Cardiac muscle cell (in vitro differentiated cells and primary cell): ENCODE measurements at regions not wholly inside any gene's neighbourhood (a gene's known extent, or its start where the extent isn't known, plus 50 kb on each side); places are given as distances from the start of the nearest gene placed in this dataset.

ENCODE experiments used
- DNase-seq, 2 donors: peaks; one replicate each; pipeline versions ENCODE4 v3.0.0 to v3.0.0-alpha.2; 2010 to 2017; ENCODE audit warnings: low read depth in 1 of 2, low spot score in 1 of 2
- H3K27ac ChIP-seq: fragments of 200-600 bp; sonication (generic); 2 replicates; pipeline ENCODE4 v1.5.1; 2016
- H3K27me3 ChIP-seq: fragments of 200-600 bp; sonication (generic); 2 replicates; pipeline ENCODE4 v1.6.0; 2016; ENCODE audit warnings: control low read depth
- H3K36me3 ChIP-seq: fragments of 200-600 bp; sonication (generic); 2 replicates; pipeline ENCODE4 v1.5.1; 2016; ENCODE audit warnings: control low read depth
- H3K4me1 ChIP-seq: fragments of 200-600 bp; sonication (generic); 2 replicates; pipeline ENCODE4 v1.8.1; 2017; ENCODE audit warnings: low read depth, mild to moderate bottlenecking, mixed run types
- H3K4me3 ChIP-seq: fragments of 200-600 bp; sonication (generic); 2 replicates; pipeline ENCODE4 v1.5.1; 2016; ENCODE audit warnings: mild to moderate bottlenecking
- H3K9me3 ChIP-seq: fragments of 200-600 bp; sonication (generic); 2 replicates; pipeline ENCODE4 v1.5.1; 2017; ENCODE audit warnings: low read depth, mild to moderate bottlenecking, control low read depth
- CTCF ChIP-seq: IDR thresholded peaks from 2 replicates; pipeline ENCODE4 v1.5.1; 2012; ENCODE audit warnings: low read depth, mild to moderate bottlenecking, low read length

GRCh38 chr10:128777342-128777741 lies 651.1 kb upstream of the MKI67 start:
- H3K27ac ChIP-seq: no peak overlapping the region
- H3K4me3 ChIP-seq: no peak overlapping the region
- H3K9me3 ChIP-seq: no peaks in the 10 kb centered on the region
- H3K27me3 ChIP-seq: no peaks in the 10 kb centered on the region
- TF ChIP-seq CTCF: no peak
- no peaks in the 10 kb centered on the region for H3K36me3 ChIP-seq
- DNase-seq: no peak
- no peaks in the 10 kb centered on the region for H3K4me1 ChIP-seq

- H3K4me3 ChIP-seq: no peak overlapping the region
- H3K9me3 ChIP-seq: no peaks in the 10 kb centered on the region
- no peak for DNase-seq
- no peaks in the 10 kb centered on the region for H3K27me3 ChIP-seq
- no peak overlapping the region for H3K27ac ChIP-seq
- H3K4me1 ChIP-seq: no peaks in the 10 kb centered on the region
- H3K36me3 ChIP-seq: no peaks in the 10 kb centered on the region
- no peak for TF ChIP-seq CTCF
Observed at GRCh38 chr10:128779416-128779815, 653.2 kb upstream of the MKI67 start.

GRCh38 chr10:128780156-128780761 lies 654.0 kb upstream of the MKI67 start:
- no peak for DNase-seq
- H3K9me3 ChIP-seq: no peaks in the 10 kb centered on the region
- H3K36me3 ChIP-seq: no peaks in the 10 kb centered on the region
- H3K4me1 ChIP-seq: no peaks in the 10 kb centered on the region
- TF ChIP-seq CTCF: no peak
- H3K4me3 ChIP-seq: no peak overlapping the region
- H3K27me3 ChIP-seq: no peaks in the 10 kb centered on the region
- no peak overlapping the region for H3K27ac ChIP-seq

GRCh38 chr10:128781637-128782036 lies 655.4 kb upstream of the MKI67 start:
- H3K27me3 ChIP-seq: no peaks in the 10 kb centered on the region
- no peak overlapping the region for H3K27ac ChIP-seq
- no peaks in the 10 kb centered on the region for H3K36me3 ChIP-seq
- TF ChIP-seq CTCF: no peak
- H3K9me3 ChIP-seq: no peaks in the 10 kb centered on the region
- no peaks in the 10 kb centered on the region for H3K4me1 ChIP-seq
- H3K4me3 ChIP-seq: no peak overlapping the region
- no peak for DNase-seq

- Histone ChIP-seq H3K9me3 (no peaks in the 10 kb centered on the region), H3K36me3 (no peaks in the 10 kb centered on the region), H3K27ac (no peak overlapping the region), H3K4me1 (no peaks in the 10 kb centered on the region), H3K27me3 (no peaks in the 10 kb centered on the region), H3K4me3 (no peak overlapping the region)
- TF ChIP-seq CTCF: no peak
- no peak for DNase-seq
Observed at GRCh38 chr10:128784444-128784843, 658.2 kb upstream of the MKI67 start.
